T-cell (primary cell): ENCODE measurements at regions not wholly inside any gene's neighbourhood (a gene's known extent, or its start where the extent isn't known, plus 50 kb on each side); places are given as distances from the start of the nearest gene placed in this dataset.

Experiments used
- ATAC-seq, 4 experiments: fragments of 200-7000 bp in 3 of 4; fragments of 150-1000 bp in 1 of 4; cut with Tn5 transposase; replicated peaks in 1 of 4; 1 replicate in 3 of 4; 2 replicates in 1 of 4; pipeline ENCODE4 v1.10.0; 2021; ENCODE audit warnings: moderate library complexity in 3 of 4, mild to moderate bottlenecking in 2 of 4, moderate number of reproducible peaks in 1 of 4
- CTCF ChIA-PET, 2 donors: fragments of 300-600 bp; sonication (Branson Sonifier 250); formaldehyde crosslinking; loops; one replicate each; lab custom pipeline; 2022; ENCODE audit warnings: antibody characterized with exemption in 2 of 2; lab: Charles Lee
- POLR2A ChIA-PET, 2 donors: fragments of 300-600 bp; sonication (Branson Sonifier 250); formaldehyde crosslinking; loops; one replicate each; lab custom pipeline; 2022; ENCODE audit warnings: antibody characterized with exemption in 2 of 2; lab: Charles Lee
- DNase-seq, 35 experiments: peaks; one replicate each; pipeline versions ENCODE4 v3.0.0 to v3.0.0-alpha.2; 2013 to 2023
- H3K27ac ChIP-seq: one replicate; pipeline ENCODE4 v1.5.1; 2013; ENCODE audit warnings: low read length
- H3K27me3 ChIP-seq, 2 experiments: replicated peaks in 1 of 2; 1 replicate in 1 of 2; 2 replicates in 1 of 2; pipeline versions ENCODE4 v1.6.1 to v1.7.0; 2013; ENCODE audit warnings: low read length in 1 of 2, mixed read lengths in 1 of 2; ENCODE audit not compliant: control insufficient read depth in 2 of 2, insufficient read depth in 2 of 2; ENCODE audit errors: extremely low read depth in 1 of 2
- H3K36me3 ChIP-seq, 2 donors: 1 replicate in 1 of 2; 2 replicates in 1 of 2; pipeline versions ENCODE4 v1.6.1 to v1.7.0; 2013; ENCODE audit warnings: low read length in 1 of 2; ENCODE audit not compliant: control insufficient read depth in 2 of 2, insufficient read depth in 1 of 2; ENCODE audit errors: extremely low read depth in 1 of 2
- H3K4me1 ChIP-seq, 2 experiments: 1 replicate in 1 of 2; 2 replicates in 1 of 2; pipeline versions ENCODE4 v1.6.1 to v1.7.0; 2013; ENCODE audit warnings: low read length in 2 of 2, mixed read lengths in 1 of 2; ENCODE audit not compliant: insufficient read depth in 2 of 2, control insufficient read depth in 1 of 2; ENCODE audit errors: extremely low read depth in 1 of 2
- H3K4me3 ChIP-seq, 2 donors: 1 replicate in 1 of 2; 2 replicates in 1 of 2; pipeline versions ENCODE4 v1.5.1 to v1.7.0; 2013; ENCODE audit warnings: mild to moderate bottlenecking in 2 of 2, low read length in 1 of 2, moderate library complexity in 1 of 2; ENCODE audit not compliant: control insufficient read depth in 1 of 2; ENCODE audit errors: extremely low read depth in 1 of 2
- H3K9me3 ChIP-seq: 2 replicates; pipeline ENCODE4 v1.7.0; 2013
- H3K27ac Mint-ChIP-seq, 2 donors: one replicate each; pipeline ENCODE4 v1.8.0; 2020 to 2021; ENCODE audit warnings: mild to moderate bottlenecking in 2 of 2, mixed read lengths in 2 of 2
- H3K27me3 Mint-ChIP-seq, 2 donors: one replicate each; pipeline ENCODE4 v1.8.0; 2021 to 2022; ENCODE audit warnings: mixed read lengths in 2 of 2
- H3K36me3 Mint-ChIP-seq: one replicate; pipeline ENCODE4 v1.8.0; 2021; ENCODE audit warnings: mixed read lengths
- H3K4me1 Mint-ChIP-seq, 3 donors: one replicate each; pipeline ENCODE4 v1.8.0; 2020 to 2022; ENCODE audit warnings: mixed read lengths in 3 of 3, mild to moderate bottlenecking in 1 of 3
- H3K4me3 Mint-ChIP-seq, 3 donors: one replicate each; pipeline ENCODE4 v1.8.0; 2020 to 2022; ENCODE audit warnings: mild to moderate bottlenecking in 3 of 3, mixed read lengths in 3 of 3, moderate library complexity in 3 of 3
- H3K9me3 Mint-ChIP-seq, 3 donors: one replicate each; pipeline ENCODE4 v1.8.0; 2020 to 2022; ENCODE audit warnings: mixed read lengths in 3 of 3
- WGBS: methylation state at CpG from one replicate; pipeline ENCODE4 v1.1.5; 2013; ENCODE audit warnings: missing lambda C conversion rate; ENCODE audit not compliant: insufficient coverage; 5-methylcytosine and 5-hydroxymethylcytosine counted together

DNA sequence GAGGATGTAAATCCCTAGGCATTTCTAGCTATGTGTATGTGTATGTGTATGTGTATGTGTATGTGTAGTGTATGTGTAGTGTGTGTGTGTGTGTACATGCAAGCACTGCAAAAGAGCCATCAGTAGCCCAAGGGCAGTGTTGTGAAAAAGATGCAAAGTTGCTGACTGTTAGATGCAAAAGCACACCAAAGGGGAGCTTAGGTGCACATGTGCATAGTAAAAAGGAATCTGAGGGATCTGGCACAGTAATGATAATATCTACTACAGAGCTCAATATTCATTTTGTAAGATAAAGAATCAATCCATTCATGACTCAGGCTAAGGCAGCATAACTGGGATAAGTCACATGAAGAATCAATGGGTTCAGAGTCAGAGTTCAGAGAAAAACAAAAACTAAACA, 80.2 kb downstream of the TMEM47 start:
- no peaks in the 10 kb centered on the region for H3K9me3 ChIP-seq
- no peaks in the 10 kb centered on the region for H3K4me1 ChIP-seq
- no peak overlapping the region for H3K4me3 ChIP-seq
- no peaks in the 10 kb centered on the region for H3K36me3 ChIP-seq
- H3K27me3 ChIP-seq, result no peaks in the 10 kb centered on the region
- Mint-ChIP-seq H3K4me3 (no peak overlapping the region), H3K27me3 (no peaks in the 10 kb centered on the region), H3K36me3 (no peaks in the 10 kb centered on the region), H3K4me1 (no peaks in the 10 kb centered on the region), H3K27ac (no peak overlapping the region), H3K9me3 (peaks cover 0 to 7% (median 0%) of the 10 kb centered on the region in 3 donors)
- H3K27ac ChIP-seq, result no peak overlapping the region
- ATAC-seq, result no peak
- ChIA-PET POLR2A (no interaction called here), CTCF (interaction anchor here in 1 of 2 donors (0.9 kb wide), 1 partner anchor 38 kb away, joined by 3 read pairs; no protein-coding TSS in a partner anchor)
- DNase-seq, result no peak

DNA sequence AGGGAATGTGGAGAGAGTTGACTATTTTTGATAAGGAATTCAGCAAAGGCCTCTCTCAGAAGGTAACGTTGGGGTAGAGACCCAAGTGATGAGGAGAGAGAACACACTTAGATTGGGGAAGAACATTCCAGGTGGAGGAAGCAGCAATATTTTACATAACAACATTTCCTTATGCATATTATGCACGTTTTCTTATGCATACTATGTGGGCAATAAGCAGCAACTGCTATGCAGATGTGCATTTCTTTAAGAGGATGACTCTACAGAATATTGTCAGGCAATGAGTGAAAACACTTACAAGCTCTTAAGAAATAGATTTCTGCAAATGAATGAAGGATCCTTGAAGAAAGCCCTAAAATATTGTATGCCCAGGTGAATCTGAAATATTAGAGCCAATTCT, 91.1 kb downstream of the TMEM47 start:
- no peaks in the 10 kb centered on the region for H3K9me3 ChIP-seq
- ATAC-seq, result no peak

DNA sequence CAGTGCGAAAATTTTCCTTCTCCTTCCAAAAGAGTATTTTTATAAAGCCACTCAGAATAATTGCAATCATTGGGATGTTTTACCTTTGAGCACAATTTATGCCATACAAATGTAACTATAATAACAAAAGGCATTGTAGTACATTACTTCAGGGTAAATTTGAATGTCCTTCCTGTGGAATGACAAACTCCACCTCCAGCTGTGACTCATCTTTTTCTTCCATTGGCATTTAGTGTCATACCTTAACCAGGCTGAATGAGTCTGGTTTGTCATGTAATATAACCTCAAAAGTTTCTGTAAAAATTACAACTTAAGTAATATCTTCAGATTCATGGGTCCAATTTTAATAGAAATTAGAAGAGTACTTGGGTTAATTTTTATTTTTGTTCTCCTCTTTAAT, 93.3 kb downstream of the TMEM47 start:
- H3K4me3 ChIP-seq, result no peak overlapping the region
- ATAC-seq, result no peak
- H3K9me3 ChIP-seq, result no peaks in the 10 kb centered on the region
- WGBS, result no CpG with 5 or more reads among the region's 1 CpG
- no peaks in the 10 kb centered on the region for H3K36me3 Mint-ChIP-seq
- DNase-seq, result no peak
- no peak overlapping the region for H3K27ac Mint-ChIP-seq
- ChIA-PET CTCF (no interaction called here), POLR2A (no interaction called here)
- no peak overlapping the region for H3K27ac ChIP-seq
- H3K4me3 Mint-ChIP-seq, result no peak overlapping the region
- no peaks in the 10 kb centered on the region for H3K27me3 Mint-ChIP-seq
- no peaks in the 10 kb centered on the region for H3K4me1 Mint-ChIP-seq
- peaks cover 0 to 4% (median 0%) of the 10 kb centered on the region in 3 donors for H3K9me3 Mint-ChIP-seq
- H3K4me1 ChIP-seq, result no peaks in the 10 kb centered on the region
- no peaks in the 10 kb centered on the region for H3K27me3 ChIP-seq
- no peaks in the 10 kb centered on the region for H3K36me3 ChIP-seq

More for the DNA sequence above, 91.1 kb downstream of the TMEM47 start:
- WGBS, result no CpG with 5 or more reads among the region's 2 CpGs
- no peak overlapping the region for H3K4me3 Mint-ChIP-seq
- Histone ChIP-seq H3K4me3 (no peak overlapping the region), H3K36me3 (no peaks in the 10 kb centered on the region), H3K27me3 (no peaks in the 10 kb centered on the region), H3K4me1 (no peaks in the 10 kb centered on the region), H3K27ac (no peak overlapping the region)
- H3K27me3 Mint-ChIP-seq, result no peaks in the 10 kb centered on the region
- H3K27ac Mint-ChIP-seq, result no peak overlapping the region
- ChIA-PET POLR2A (no interaction called here), CTCF (no interaction called here)
- DNase-seq, result no peak
- H3K36me3 Mint-ChIP-seq, result no peaks in the 10 kb centered on the region
- H3K9me3 Mint-ChIP-seq, result peaks cover 3 to 8% (median 4%) of the 10 kb centered on the region in 3 donors
- no peaks in the 10 kb centered on the region for H3K4me1 Mint-ChIP-seq

DNA sequence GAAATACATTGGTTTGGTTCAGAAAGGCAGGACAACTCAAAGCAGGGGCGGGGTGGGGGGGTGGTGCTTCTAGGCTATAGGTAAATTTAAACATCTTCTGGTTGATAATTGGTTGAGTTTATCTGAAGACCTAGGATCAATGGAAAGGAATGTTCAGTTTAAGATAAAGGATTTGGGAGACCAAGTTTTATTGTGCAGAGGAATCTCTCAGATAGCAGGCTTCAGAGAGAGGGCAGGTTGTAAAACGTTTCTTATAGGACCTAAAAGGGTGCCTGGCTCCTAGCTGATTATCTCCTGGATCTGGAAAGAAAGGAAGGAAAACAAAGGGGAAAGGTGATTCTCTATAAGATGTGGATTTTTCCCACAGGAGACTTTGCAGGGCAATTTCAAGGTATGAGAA, 94.0 kb downstream of the TMEM47 start:
- DNase-seq (no peak), ATAC-seq (no peak)
- CTCF ChIA-PET, result no interaction called here
- H3K27ac Mint-ChIP-seq, result no peak overlapping the region
- Histone ChIP-seq H3K4me1 (no peaks in the 10 kb centered on the region), H3K4me3 (no peak overlapping the region), H3K9me3 (no peaks in the 10 kb centered on the region), H3K27ac (no peak overlapping the region), H3K27me3 (no peaks in the 10 kb centered on the region), H3K36me3 (no peaks in the 10 kb centered on the region)
- no peaks in the 10 kb centered on the region for H3K27me3 Mint-ChIP-seq
- H3K36me3 Mint-ChIP-seq, result no peaks in the 10 kb centered on the region
- no CpG with 5 or more reads among the region's 2 CpGs for WGBS
- H3K4me1 Mint-ChIP-seq, result no peaks in the 10 kb centered on the region
- POLR2A ChIA-PET, result no interaction called here
- no peak overlapping the region for H3K4me3 Mint-ChIP-seq
- peaks cover 0 to 3% (median 0%) of the 10 kb centered on the region in 3 donors for H3K9me3 Mint-ChIP-seq

DNA sequence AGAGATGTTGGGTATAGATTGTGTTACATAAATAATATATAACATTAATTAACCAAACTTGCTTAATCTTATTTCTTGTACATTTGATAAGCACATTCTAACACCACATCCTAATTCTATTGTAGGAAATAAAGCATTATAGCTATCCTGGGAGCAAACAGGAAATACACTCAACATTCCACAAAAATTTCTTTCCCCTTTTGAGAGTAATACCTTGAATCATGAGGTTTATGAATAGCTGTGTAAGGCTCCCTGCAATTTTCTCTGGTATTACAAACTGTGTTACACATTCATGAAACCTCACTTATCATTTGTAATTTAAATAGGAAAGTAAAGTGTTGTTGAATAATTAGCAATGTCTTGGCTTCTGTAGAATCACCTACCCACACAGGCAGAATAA, 95.1 kb downstream of the TMEM47 start:
- Mint-ChIP-seq H3K9me3 (peaks cover 0 to 3% (median 1%) of the 10 kb centered on the region in 3 donors), H3K4me1 (no peaks in the 10 kb centered on the region), H3K36me3 (no peaks in the 10 kb centered on the region), H3K27me3 (no peaks in the 10 kb centered on the region), H3K27ac (no peak overlapping the region), H3K4me3 (no peak overlapping the region)
- no peaks in the 10 kb centered on the region for H3K27me3 ChIP-seq
- CTCF ChIA-PET, result no interaction called here
- POLR2A ChIA-PET, result no interaction called here
- H3K9me3 ChIP-seq, result no peaks in the 10 kb centered on the region
- no peaks in the 10 kb centered on the region for H3K4me1 ChIP-seq
- H3K4me3 ChIP-seq, result no peak overlapping the region
- H3K27ac ChIP-seq, result no peak overlapping the region
- DNase-seq (no peak), ATAC-seq (no peak)
- no peaks in the 10 kb centered on the region for H3K36me3 ChIP-seq

DNA sequence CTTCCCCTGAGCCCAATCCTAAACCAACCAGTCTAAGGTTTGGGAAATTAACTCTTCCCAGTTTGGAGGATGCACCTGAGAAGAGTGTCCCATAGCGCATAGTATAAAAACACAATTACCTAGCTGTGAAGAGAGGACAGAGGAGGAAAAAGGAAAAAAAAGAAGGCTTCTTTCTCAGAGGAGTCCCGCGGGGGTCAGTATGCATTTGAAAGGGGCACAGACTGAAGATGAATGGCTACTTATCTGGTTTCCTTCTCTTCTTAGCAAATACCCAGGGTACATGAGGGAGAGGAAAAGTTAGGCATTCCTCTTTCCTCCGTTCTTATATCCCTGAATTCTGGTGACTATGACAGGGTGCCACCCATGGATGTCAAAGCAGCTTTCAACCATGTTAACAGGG, 96.9 kb downstream of the TMEM47 start:
- no CpG with 5 or more reads among the region's 4 CpGs for WGBS
- POLR2A ChIA-PET, result no interaction called here

DNA sequence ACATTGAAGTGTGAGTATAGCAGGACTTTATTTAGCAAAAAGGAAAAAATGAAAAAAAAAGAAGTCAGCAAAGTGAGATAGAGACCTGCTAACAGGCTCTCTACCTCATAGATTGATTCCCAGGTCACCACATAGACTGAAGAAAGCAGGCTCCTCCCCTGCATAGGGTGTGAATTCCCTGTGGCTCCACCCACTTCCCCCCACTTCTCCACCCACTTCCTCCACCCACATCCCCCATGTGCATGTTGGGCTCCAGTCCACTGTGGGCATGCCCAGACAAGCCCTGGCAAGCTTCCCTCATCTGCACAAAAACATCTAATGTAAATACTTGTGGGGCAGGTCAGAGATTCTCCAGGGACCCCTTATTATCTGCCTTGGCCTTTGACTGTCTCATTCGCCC, 97.8 kb downstream of the TMEM47 start:
- H3K9me3 Mint-ChIP-seq, result peaks cover 0 to 5% (median 4%) of the 10 kb centered on the region in 3 donors
- POLR2A ChIA-PET, result no interaction called here
- H3K27me3 Mint-ChIP-seq, result no peaks in the 10 kb centered on the region
- no peak overlapping the region for H3K4me3 Mint-ChIP-seq
- no peaks in the 10 kb centered on the region for H3K27me3 ChIP-seq
- no peaks in the 10 kb centered on the region for H3K4me1 Mint-ChIP-seq
- DNase-seq (no peak), ATAC-seq (no peak)
- no peak overlapping the region for H3K4me3 ChIP-seq
- H3K9me3 ChIP-seq, result no peaks in the 10 kb centered on the region
- CTCF ChIA-PET, result no interaction called here
- no CpG with 5 or more reads among the region's 1 CpG for WGBS
- H3K27ac ChIP-seq, result no peak overlapping the region
- no peaks in the 10 kb centered on the region for H3K4me1 ChIP-seq
- no peaks in the 10 kb centered on the region for H3K36me3 Mint-ChIP-seq
- H3K27ac Mint-ChIP-seq, result no peak overlapping the region
- H3K36me3 ChIP-seq, result no peaks in the 10 kb centered on the region

More for the DNA sequence above, 96.9 kb downstream of the TMEM47 start:
- H3K9me3 ChIP-seq, result no peaks in the 10 kb centered on the region
- H3K4me3 ChIP-seq, result no peak overlapping the region
- Mint-ChIP-seq H3K9me3 (peaks cover 0 to 5% (median 4%) of the 10 kb centered on the region in 3 donors), H3K4me3 (no peak overlapping the region), H3K36me3 (no peaks in the 10 kb centered on the region), H3K4me1 (no peaks in the 10 kb centered on the region), H3K27ac (no peak overlapping the region), H3K27me3 (no peaks in the 10 kb centered on the region)
- H3K27me3 ChIP-seq, result no peaks in the 10 kb centered on the region
- no peaks in the 10 kb centered on the region for H3K36me3 ChIP-seq
- H3K4me1 ChIP-seq, result no peaks in the 10 kb centered on the region
- H3K27ac ChIP-seq, result no peak overlapping the region
- CTCF ChIA-PET, result no interaction called here
- ATAC-seq (no peak), DNase-seq (no peak)
